ENCODE measurements at regions not wholly inside any gene's neighbourhood (a gene's known extent, or its start where the extent isn't known, plus 50 kb on each side); places are given as distances from the start of the nearest gene placed in this dataset.
A peak's percentile ranks its signal among the peaks of the same experiment; 100 is the strongest.

DNA sequence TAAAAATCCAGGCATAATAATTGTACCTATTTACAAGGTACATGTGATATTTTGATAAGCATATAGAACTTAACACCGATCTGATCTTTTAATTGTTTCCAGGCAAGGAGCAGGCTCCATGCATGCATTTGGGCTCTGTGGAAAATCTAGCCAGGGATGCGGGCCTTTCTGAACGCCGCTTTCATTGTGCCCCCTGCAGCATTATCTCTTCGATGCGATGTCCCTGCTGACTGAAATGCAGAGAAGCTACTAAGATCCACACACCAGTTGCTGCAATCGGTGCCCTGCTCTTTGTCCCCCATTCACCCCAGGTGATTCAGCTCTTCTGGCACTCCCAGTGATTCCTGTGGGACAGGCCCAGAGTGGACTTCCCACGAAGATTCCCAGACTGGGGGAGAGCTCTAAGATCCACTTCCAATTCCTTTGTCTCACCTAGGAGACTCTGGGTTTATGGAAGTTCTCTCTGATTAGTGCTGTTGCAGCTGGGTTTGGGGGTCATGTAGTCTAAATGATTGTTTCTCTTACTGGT, 254.3 kb upstream of the AGA start:
- WGBS, 2 donors (ENCODE audit: extremely low coverage in 2 of 2, insufficient read length in 2 of 2, insufficient replicate concordance in 1 of 2), result no CpG with 5 or more reads among the region's 8 CpGs
- Histone ChIP-seq H3K14ac (ENCODE audit: low read length) (no peak overlapping the region), H3K4ac (ENCODE audit: low read length) (no peak overlapping the region)

DNA sequence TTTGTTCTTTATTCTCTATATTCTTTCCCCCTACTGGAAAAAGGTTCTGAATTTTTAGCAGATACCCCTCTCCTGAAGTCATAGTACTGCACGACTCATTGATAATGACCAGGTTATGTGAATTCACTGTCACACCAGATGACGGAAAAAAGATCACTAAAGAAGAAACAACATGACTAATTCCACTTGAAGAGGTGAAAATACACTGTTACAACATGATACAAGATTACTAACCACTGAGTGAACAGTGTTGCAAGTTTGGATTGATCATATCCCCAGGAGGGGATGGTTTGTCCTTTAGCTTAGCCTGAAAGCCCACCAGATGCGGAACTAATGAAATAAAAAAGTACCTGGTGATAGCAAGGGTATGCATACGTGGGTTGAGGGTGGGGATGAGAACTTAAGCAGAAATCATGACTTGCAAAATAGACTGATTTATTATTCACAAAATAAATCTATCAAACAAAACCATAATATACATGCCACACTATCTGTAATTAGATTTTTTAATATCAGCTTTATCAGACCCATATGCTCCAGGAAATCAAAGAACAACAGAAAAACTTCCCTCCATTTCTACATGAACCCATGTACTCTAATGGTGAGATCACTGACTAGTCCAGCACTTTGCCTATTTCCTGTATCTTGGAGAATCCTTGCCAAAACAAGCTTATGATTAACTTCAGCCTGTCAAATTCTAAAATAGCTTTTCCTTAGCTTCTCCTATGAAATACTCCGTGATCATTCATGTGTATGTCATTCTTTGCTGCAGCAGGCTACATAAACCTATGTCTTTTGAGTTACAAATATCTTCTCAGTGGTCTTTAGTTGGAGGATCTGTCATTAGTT, 257.4 kb upstream of the AGA start:
- no peak overlapping the region for H4K8ac ChIP-seq (ENCODE audit: low read depth, low read length)
- no peaks in the 10 kb centered on the region for H3K9me3 ChIP-seq (replicated peaks in 1 of 2; ENCODE audit: control insufficient read depth in 2 of 2, insufficient read depth in 1 of 2, low read depth in 1 of 2, low read length in 2 of 2)
- H3K36me3 ChIP-seq (replicated peaks in 1 of 2; ENCODE audit: control insufficient read depth in 2 of 2, insufficient read depth in 2 of 2, low read length in 2 of 2), result no peaks in the 10 kb centered on the region
- H3K4ac ChIP-seq (ENCODE audit: low read length), result no peak overlapping the region
- no peak overlapping the region for H3K18ac ChIP-seq (ENCODE audit: low read length)
- no peak overlapping the region for H3K4me2 ChIP-seq (ENCODE audit: insufficient read depth, low read length, poor library complexity, severe bottlenecking)
- peaks cover 2% of the 10 kb centered on the region in 2 donors for H3K4me1 ChIP-seq (ENCODE audit: control insufficient read depth in 2 of 2, insufficient read depth in 1 of 2, low read depth in 1 of 2, low read length in 2 of 2)
- H3K23ac ChIP-seq (ENCODE audit: low read depth, low read length, poor library complexity), result no peak overlapping the region
- H3K79me1 ChIP-seq (ENCODE audit: low read depth, low read length), result no peaks in the 10 kb centered on the region
- H4K91ac ChIP-seq (ENCODE audit: low read depth, low read length, poor library complexity), result no peak overlapping the region
- no peaks in the 10 kb centered on the region for H3K27me3 ChIP-seq (ENCODE audit: control insufficient read depth in 3 of 3, insufficient read depth in 3 of 3, low read depth in 1 of 3, low read length in 3 of 3)
- no CpG with 5 or more reads among the region's 5 CpGs for WGBS, 2 donors (ENCODE audit: extremely low coverage in 2 of 2, insufficient read length in 2 of 2, insufficient replicate concordance in 1 of 2)
- no peak overlapping the region for H2AFZ ChIP-seq (ENCODE audit: low read length)
- no peak overlapping the region for H2AK5ac ChIP-seq (ENCODE audit: low read depth, low read length)
- DNase-seq (ENCODE audit: low spot score), result no peak
- no peak overlapping the region for H2BK12ac ChIP-seq (ENCODE audit: low read length)
- no peak overlapping the region for H2BK120ac ChIP-seq (ENCODE audit: low read depth, low read length)
- H3K9ac ChIP-seq (ENCODE audit: low read depth, low read length, poor library complexity), result no peak overlapping the region
- no peak overlapping the region for H3K14ac ChIP-seq (ENCODE audit: low read length)
- no peak overlapping the region for H2BK15ac ChIP-seq (ENCODE audit: low read length)
- no peak overlapping the region for H3K4me3 ChIP-seq (ENCODE audit: low read length in 2 of 2)
- H2BK5ac ChIP-seq (ENCODE audit: low read length), result no peak overlapping the region
- no peak overlapping the region for H3K27ac ChIP-seq (replicated peaks; ENCODE audit: low read length)

More for the DNA sequence above, 254.3 kb upstream of the AGA start:
- no peak overlapping the region for H2BK120ac ChIP-seq (ENCODE audit: low read depth, low read length)
- no peak overlapping the region for H3K9ac ChIP-seq (ENCODE audit: low read depth, low read length, poor library complexity)
- no peak overlapping the region for H4K91ac ChIP-seq (ENCODE audit: low read depth, low read length, poor library complexity)
- peak overlapping the region; percentile 19 for H3K18ac ChIP-seq (ENCODE audit: low read length)
- H3K9me3 ChIP-seq (replicated peaks in 1 of 2; ENCODE audit: control insufficient read depth in 2 of 2, insufficient read depth in 1 of 2, low read depth in 1 of 2, low read length in 2 of 2), result no peaks in the 10 kb centered on the region
- no peak overlapping the region for H3K4me3 ChIP-seq (ENCODE audit: low read length in 2 of 2)
- no peak for DNase-seq (ENCODE audit: low spot score)
- no peaks in the 10 kb centered on the region for H3K79me1 ChIP-seq (ENCODE audit: low read depth, low read length)
- no peaks in the 10 kb centered on the region for H3K36me3 ChIP-seq (replicated peaks in 1 of 2; ENCODE audit: control insufficient read depth in 2 of 2, insufficient read depth in 2 of 2, low read length in 2 of 2)
- H2BK15ac ChIP-seq (ENCODE audit: low read length), result no peak overlapping the region
- H3K27ac ChIP-seq (replicated peaks; ENCODE audit: low read length), result no peak overlapping the region
- no peak overlapping the region for H2BK12ac ChIP-seq (ENCODE audit: low read length)
- H3K4me2 ChIP-seq (ENCODE audit: insufficient read depth, low read length, poor library complexity, severe bottlenecking), result no peak overlapping the region
- peak overlapping the region; percentile 84 for H2AFZ ChIP-seq (ENCODE audit: low read length)
- peaks cover 2% of the 10 kb centered on the region in 2 donors for H3K4me1 ChIP-seq (ENCODE audit: control insufficient read depth in 2 of 2, insufficient read depth in 1 of 2, low read depth in 1 of 2, low read length in 2 of 2)
- H2AK5ac ChIP-seq (ENCODE audit: low read depth, low read length), result no peak overlapping the region
- no peak overlapping the region for H2BK5ac ChIP-seq (ENCODE audit: low read length)
- H4K8ac ChIP-seq (ENCODE audit: low read depth, low read length), result no peak overlapping the region
- no peaks in the 10 kb centered on the region for H3K27me3 ChIP-seq (ENCODE audit: control insufficient read depth in 3 of 3, insufficient read depth in 3 of 3, low read depth in 1 of 3, low read length in 3 of 3)
- no peak overlapping the region for H3K23ac ChIP-seq (ENCODE audit: low read depth, low read length, poor library complexity)

DNA sequence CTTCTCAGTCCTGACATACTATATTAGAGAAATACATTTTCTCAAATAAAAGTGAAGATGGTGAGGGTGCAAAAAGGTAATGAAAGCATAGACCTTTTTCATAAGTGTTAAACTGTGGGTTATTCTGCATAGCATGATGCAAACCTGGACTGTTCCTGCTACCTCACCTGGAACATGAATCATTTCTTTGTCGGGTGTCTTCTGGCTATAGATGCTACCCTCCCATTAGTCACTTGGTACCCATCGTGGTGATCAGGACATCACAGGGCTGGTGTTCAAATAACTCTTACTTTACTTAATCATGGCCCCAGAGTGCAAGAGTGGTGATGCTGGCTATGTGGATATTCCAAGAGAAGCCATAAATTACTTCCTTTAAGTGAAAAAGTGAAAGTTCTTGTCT, 264.7 kb upstream of the AGA start:
- no peaks in the 10 kb centered on the region for H3K36me3 ChIP-seq (replicated peaks in 1 of 2; ENCODE audit: control insufficient read depth in 2 of 2, insufficient read depth in 2 of 2, low read length in 2 of 2)

DNA sequence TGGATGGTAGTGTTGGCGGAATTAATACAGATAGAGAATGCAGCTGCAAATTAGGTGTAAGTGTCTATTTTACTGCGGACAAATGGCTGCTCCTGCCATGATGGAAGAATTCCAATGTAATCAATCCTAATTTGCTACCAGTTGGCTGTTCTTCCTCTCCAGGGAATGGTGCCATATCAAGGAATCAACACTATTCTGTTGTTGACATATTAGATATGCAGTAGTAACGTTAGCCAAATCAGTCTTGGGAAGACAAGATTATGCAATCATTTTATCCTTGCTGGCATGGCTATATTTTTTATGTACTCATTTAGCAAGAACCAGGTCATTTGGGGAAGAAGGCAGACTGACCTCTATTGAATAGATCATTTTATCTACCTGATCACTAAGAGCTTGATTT, 271.2 kb upstream of the AGA start:
- Histone ChIP-seq H3K79me1 (ENCODE audit: low read depth, low read length) (no peaks in the 10 kb centered on the region), H3K36me3 (replicated peaks in 1 of 2; ENCODE audit: control insufficient read depth in 2 of 2, insufficient read depth in 2 of 2, low read length in 2 of 2) (no peaks in the 10 kb centered on the region), H2AFZ (ENCODE audit: low read length) (no peak overlapping the region), H3K9ac (ENCODE audit: low read depth, low read length, poor library complexity) (no peak overlapping the region), H2BK12ac (ENCODE audit: low read length) (no peak overlapping the region), H3K18ac (ENCODE audit: low read length) (no peak overlapping the region), H3K4me2 (ENCODE audit: insufficient read depth, low read length, poor library complexity, severe bottlenecking) (no peak overlapping the region), H3K4me3 (ENCODE audit: low read length in 2 of 2) (no peak overlapping the region), H2AK5ac (ENCODE audit: low read depth, low read length) (no peak overlapping the region), H4K91ac (ENCODE audit: low read depth, low read length, poor library complexity) (no peak overlapping the region), H4K8ac (ENCODE audit: low read depth, low read length) (no peak overlapping the region), H3K27me3 (ENCODE audit: control insufficient read depth in 3 of 3, insufficient read depth in 3 of 3, low read depth in 1 of 3, low read length in 3 of 3) (no peaks in the 10 kb centered on the region), H3K23ac (ENCODE audit: low read depth, low read length, poor library complexity) (no peak overlapping the region), H3K9me3 (replicated peaks in 1 of 2; ENCODE audit: control insufficient read depth in 2 of 2, insufficient read depth in 1 of 2, low read depth in 1 of 2, low read length in 2 of 2) (no peaks in the 10 kb centered on the region), H3K14ac (ENCODE audit: low read length) (no peak overlapping the region), H2BK5ac (ENCODE audit: low read length) (no peak overlapping the region), H3K4ac (ENCODE audit: low read length) (no peak overlapping the region), H2BK15ac (ENCODE audit: low read length) (no peak overlapping the region), H3K4me1 (ENCODE audit: control insufficient read depth in 2 of 2, insufficient read depth in 1 of 2, low read depth in 1 of 2, low read length in 2 of 2) (no peaks in the 10 kb centered on the region), H2BK120ac (ENCODE audit: low read depth, low read length) (no peak overlapping the region), H3K27ac (replicated peaks; ENCODE audit: low read length) (no peak overlapping the region)
- WGBS, 2 donors (ENCODE audit: extremely low coverage in 2 of 2, insufficient read length in 2 of 2, insufficient replicate concordance in 1 of 2), result 100% methylated on average over 1 of the region's 3 CpGs; no CpG with 5 or more reads in 1 of the 2 donors
- DNase-seq (ENCODE audit: low spot score), result no peak

More for the DNA sequence above, 264.7 kb upstream of the AGA start:
- WGBS, 2 donors (ENCODE audit: extremely low coverage in 2 of 2, insufficient read length in 2 of 2, insufficient replicate concordance in 1 of 2), result no CpG with 5 or more reads among the region's 2 CpGs
- Histone ChIP-seq H3K9ac (ENCODE audit: low read depth, low read length, poor library complexity) (no peak overlapping the region), H2AK5ac (ENCODE audit: low read depth, low read length) (no peak overlapping the region), H3K4me3 (ENCODE audit: low read length in 2 of 2) (no peak overlapping the region), H4K91ac (ENCODE audit: low read depth, low read length, poor library complexity) (no peak overlapping the region), H2BK5ac (ENCODE audit: low read length) (no peak overlapping the region), H3K4me1 (ENCODE audit: control insufficient read depth in 2 of 2, insufficient read depth in 1 of 2, low read depth in 1 of 2, low read length in 2 of 2) (no peaks in the 10 kb centered on the region), H4K8ac (ENCODE audit: low read depth, low read length) (no peak overlapping the region), H3K18ac (ENCODE audit: low read length) (no peak overlapping the region), H2BK12ac (ENCODE audit: low read length) (no peak overlapping the region), H3K9me3 (replicated peaks in 1 of 2; ENCODE audit: control insufficient read depth in 2 of 2, insufficient read depth in 1 of 2, low read depth in 1 of 2, low read length in 2 of 2) (no peaks in the 10 kb centered on the region), H3K79me1 (ENCODE audit: low read depth, low read length) (no peaks in the 10 kb centered on the region), H3K27me3 (ENCODE audit: control insufficient read depth in 3 of 3, insufficient read depth in 3 of 3, low read depth in 1 of 3, low read length in 3 of 3) (no peaks in the 10 kb centered on the region), H3K27ac (replicated peaks; ENCODE audit: low read length) (no peak overlapping the region), H2BK15ac (ENCODE audit: low read length) (no peak overlapping the region), H3K23ac (ENCODE audit: low read depth, low read length, poor library complexity) (no peak overlapping the region), H2AFZ (ENCODE audit: low read length) (no peak overlapping the region), H3K14ac (ENCODE audit: low read length) (no peak overlapping the region), H2BK120ac (ENCODE audit: low read depth, low read length) (no peak overlapping the region), H3K4ac (ENCODE audit: low read length) (no peak overlapping the region), H3K4me2 (ENCODE audit: insufficient read depth, low read length, poor library complexity, severe bottlenecking) (no peak overlapping the region)
- no peak for DNase-seq (ENCODE audit: low spot score)

All from neuronal stem cell (in vitro differentiated cells).